SK-N-SH (cell line): ENCODE measurements at regions not wholly inside any gene's neighbourhood (a gene's known extent, or its start where the extent isn't known, plus 50 kb on each side); places are given as distances from the start of the nearest gene placed in this dataset.

Experiments used
- CTCF ChIA-PET: fragments of 300-600, 350-600 bp; formaldehyde crosslinking; extraction: SDS; loops from one replicate; lab custom pipeline; 2021; lab: Yijun Ruan, JAX
- POLR2A ChIA-PET: fragments of 350-600 bp; sonication (Branson Sonifier 250); formaldehyde crosslinking; extraction: SDS; loops from one replicate; lab custom pipeline; 2020; ENCODE audit warnings: antibody characterized with exemption, inconsistent platforms; lab: Yijun Ruan, JAX
- DNase-seq: peaks from one replicate; pipeline ENCODE4 v3.0.0; 2012
- H2AFZ ChIP-seq: fragments of 200-600 bp; sonication (generic); 2 replicates; pipeline ENCODE4 v1.8.1; 2016; ENCODE audit warnings: antibody characterized with exemption, mild to moderate bottlenecking, low read depth
- H3F3A ChIP-seq: fragments of 200-600 bp; sonication (generic); replicated peaks from 2 replicates; pipeline ENCODE3; 2016; ENCODE audit warnings: antibody characterized with exemption, mild to moderate bottlenecking; ENCODE audit not compliant: insufficient read depth
- H3K27ac ChIP-seq, 2 experiments: fragments of 200-500 bp in 1 of 2; fragments of 200-600 bp in 1 of 2; sonication (Bioruptor generic) in 1 of 2; sonication (generic), shearing (Covaris generic) in 1 of 2; 2 replicates each; pipeline versions ENCODE4 v1.5.1 to v1.6.1; 2014 to 2016; ENCODE audit warnings: low read depth in 2 of 2, inconsistent platforms in 1 of 2, low read length in 1 of 2, mild to moderate bottlenecking in 1 of 2, mixed read lengths in 1 of 2
- H3K27me3 ChIP-seq: fragments of 200-600 bp; sonication (generic), shearing (Covaris generic); 2 replicates; pipeline ENCODE4 v1.6.1; 2016; ENCODE audit warnings: mixed run types; ENCODE audit not compliant: insufficient read depth
- H3K36me3 ChIP-seq, 2 experiments: fragments of 200-500 bp in 1 of 2; fragments of 200-600 bp in 1 of 2; sonication (Bioruptor generic) in 1 of 2; sonication (generic) in 1 of 2; replicated peaks in 1 of 2; 2 replicates each; pipeline versions ENCODE3 to v1.5.1; 2014 to 2016; ENCODE audit warnings: low read length in 1 of 2, mild to moderate bottlenecking in 1 of 2; ENCODE audit not compliant: insufficient read depth in 2 of 2, control insufficient read depth in 1 of 2
- H3K4me1 ChIP-seq, 2 experiments: fragments of 200-500 bp in 1 of 2; fragments of 200-600 bp in 1 of 2; sonication (Bioruptor generic) in 1 of 2; sonication (generic), shearing (Covaris generic) in 1 of 2; 2 replicates each; pipeline versions ENCODE4 v1.5.1 to v1.6.1; 2014 to 2016; ENCODE audit warnings: low read depth in 1 of 2, low read length in 1 of 2, mixed run types in 1 of 2; ENCODE audit not compliant: insufficient read depth in 2 of 2, control insufficient read depth in 1 of 2
- H3K4me2 ChIP-seq: fragments of 200-600 bp; sonication (generic), shearing (Covaris generic); 2 replicates; pipeline ENCODE4 v1.6.1; 2017; ENCODE audit warnings: mixed run types
- H3K4me3 ChIP-seq, 2 experiments: fragments of 200-500 bp in 1 of 2; fragments of 200-600 bp in 1 of 2; sonication (Bioruptor generic) in 1 of 2; sonication (generic), shearing (Covaris generic) in 1 of 2; 2 replicates each; pipeline versions ENCODE4 v1.5.1 to v1.8.1; 2014 to 2016; ENCODE audit warnings: low read depth in 2 of 2, inconsistent platforms in 1 of 2, low read length in 1 of 2, mild to moderate bottlenecking in 1 of 2, mixed read lengths in 1 of 2, moderate library complexity in 1 of 2
- H3K79me2 ChIP-seq: fragments of 200-600 bp; sonication (generic); 2 replicates; pipeline ENCODE4 v1.8.1; 2017; ENCODE audit warnings: mild to moderate bottlenecking; ENCODE audit not compliant: insufficient read depth
- H3K9ac ChIP-seq: fragments of 200-600 bp; sonication (generic); 2 replicates; pipeline ENCODE4 v1.6.1; 2017; ENCODE audit warnings: mixed run types
- H3K9me2 ChIP-seq: fragments of 200-600 bp; sonication (generic); 2 replicates; pipeline ENCODE4 v1.6.1; 2017; ENCODE audit warnings: mixed run types
- H3K9me3 ChIP-seq: fragments of 200-600 bp; sonication (generic); 2 replicates; pipeline ENCODE4 v1.6.1; 2017; ENCODE audit warnings: mixed run types, mild to moderate bottlenecking, moderate library complexity
- H4K20me1 ChIP-seq: fragments of 200-600 bp; sonication (generic); 2 replicates; pipeline ENCODE4 v1.6.1; 2017; ENCODE audit warnings: mild to moderate bottlenecking, mixed run types; ENCODE audit not compliant: insufficient read depth
- CHD2 ChIP-seq: fragments of 150-350 bp; IDR thresholded peaks from 2 replicates; pipeline ENCODE4 v1.6.1; 2018; ENCODE audit warnings: low read length; ENCODE audit not compliant: partially characterized antibody
- ELF1 ChIP-seq: IDR thresholded peaks from 2 replicates; pipeline ENCODE4 v1.4.0; 2012
- EZH2phosphoT487 ChIP-seq: fragments of 200-600 bp; sonication (generic); IDR thresholded peaks from 2 replicates; pipeline ENCODE4 v1.6.1; 2017; ENCODE audit warnings: low read depth, mixed run types, mild to moderate bottlenecking, antibody characterized with exemption, moderate library complexity, borderline replicate concordance
- FOSL2 ChIP-seq: IDR thresholded peaks from 2 replicates; pipeline ENCODE4 v1.4.0; 2012; ENCODE audit warnings: low read depth, mild to moderate bottlenecking, moderate library complexity, borderline replicate concordance
- FOXM1 ChIP-seq: IDR thresholded peaks from 2 replicates; pipeline ENCODE4 v1.4.0; 2012; ENCODE audit warnings: low read depth, mild to moderate bottlenecking
- GATA2 ChIP-seq: sonication (generic); formaldehyde crosslinking; IDR thresholded peaks from 2 replicates; pipeline ENCODE4 v1.5.0; 2020; ENCODE audit warnings: mild to moderate bottlenecking, missing genetic modification reagents
- MEF2A ChIP-seq: IDR thresholded peaks from 2 replicates; pipeline ENCODE4 v1.4.0; 2012; ENCODE audit warnings: low read depth, borderline replicate concordance
- MXI1 ChIP-seq: IDR thresholded peaks from 2 replicates; pipeline ENCODE4 v1.6.1; 2012; ENCODE audit warnings: mild to moderate bottlenecking, low read depth, low read length, improper control_type of control experiment
- NFIC ChIP-seq: IDR thresholded peaks from 2 replicates; pipeline ENCODE4 v1.4.0; 2012; ENCODE audit warnings: borderline replicate concordance
- POLR2AphosphoS5 ChIP-seq: IDR thresholded peaks from 2 replicates; pipeline ENCODE4 v1.6.1; 2012; ENCODE audit warnings: low read depth, low read length
- RAD21 ChIP-seq: IDR thresholded peaks from 2 replicates; pipeline ENCODE4 v1.6.1; 2012; ENCODE audit warnings: mild to moderate bottlenecking, low read length
- RCOR1 ChIP-seq: fragments of 150-350 bp; IDR thresholded peaks from 2 replicates; pipeline ENCODE4 v1.6.1; 2017; ENCODE audit warnings: antibody characterized with exemption, low read length
- RXRA ChIP-seq: IDR thresholded peaks from 2 replicates; pipeline ENCODE4 v1.4.0; 2012; ENCODE audit warnings: low read depth, mild to moderate bottlenecking, borderline replicate concordance
- SIN3A ChIP-seq: IDR thresholded peaks from 2 replicates; pipeline ENCODE4 v1.6.1; 2012; ENCODE audit warnings: low read depth, mild to moderate bottlenecking, low read length, moderate library complexity, borderline replicate concordance
- SMC3 ChIP-seq: IDR thresholded peaks from 2 replicates; pipeline ENCODE4 v1.6.1; 2012; ENCODE audit warnings: low read depth, low read length, improper control_type of control experiment
- TAF1 ChIP-seq: IDR thresholded peaks from 2 replicates; pipeline ENCODE4 v1.6.1; 2012; ENCODE audit warnings: low read depth, mild to moderate bottlenecking, low read length, moderate library complexity, borderline replicate concordance
- TCF12 ChIP-seq: IDR thresholded peaks from 2 replicates; pipeline ENCODE4 v1.4.0; 2012
- TEAD4 ChIP-seq: IDR thresholded peaks from 2 replicates; pipeline ENCODE4 v1.4.0; 2012; ENCODE audit warnings: mild to moderate bottlenecking, borderline replicate concordance; ENCODE audit not compliant: insufficient read depth
- WGBS: methylation state at CpG from one replicate; pipeline ENCODE4 v1.1.6; 2017; ENCODE audit warnings: low lambda C conversion rate; 5-methylcytosine and 5-hydroxymethylcytosine counted together
- TF ChIP-seq, protein P1 (sequence below): IDR thresholded peaks from 2 replicates; pipeline ENCODE4; 2012
- TF ChIP-seq, protein P2 (sequence below): IDR thresholded peaks from 2 replicates; pipeline ENCODE4 v1.6.1; 2012; ENCODE audit warnings: mild to moderate bottlenecking, low read depth, low read length, moderate library complexity

DNA sequence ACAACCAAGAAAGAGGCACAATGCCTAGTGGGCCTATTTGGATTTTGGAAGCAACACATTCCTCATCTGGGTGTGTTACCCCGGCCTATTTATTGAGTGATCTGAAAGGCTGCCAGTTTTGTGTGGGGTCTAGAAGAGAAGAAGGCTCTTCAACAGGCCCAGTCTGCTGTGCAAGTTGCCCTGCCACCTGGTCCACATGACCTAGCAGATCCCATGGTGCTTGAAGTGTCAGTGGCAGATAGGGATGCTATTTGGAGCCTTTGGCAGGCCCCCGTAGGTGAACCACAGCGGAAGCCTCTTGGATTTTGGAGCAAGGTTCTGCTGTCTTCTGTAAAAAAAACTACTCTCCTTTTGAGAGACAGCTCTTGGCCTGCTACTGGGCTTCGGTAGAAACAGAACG lies 820.1 kb downstream of the TMTC2 start:
- Histone ChIP-seq H3K4me2 (no peak overlapping the region), H3K4me3 (no peak overlapping the region), H2AFZ (no peak overlapping the region), H3K9ac (no peak overlapping the region), H4K20me1 (no peaks in the 10 kb centered on the region), H3K4me1 (no peaks in the 10 kb centered on the region), H3K9me2 (no peaks in the 10 kb centered on the region), H3K27me3 (no peaks in the 10 kb centered on the region), H3K9me3 (no peaks in the 10 kb centered on the region), H3K79me2 (no peaks in the 10 kb centered on the region), H3K27ac (no peak overlapping the region), H3K36me3 (no peaks in the 10 kb centered on the region), H3F3A (no peaks in the 10 kb centered on the region)
- TF ChIP-seq SIN3A: no peak
- TF ChIP-seq, protein P1, sequence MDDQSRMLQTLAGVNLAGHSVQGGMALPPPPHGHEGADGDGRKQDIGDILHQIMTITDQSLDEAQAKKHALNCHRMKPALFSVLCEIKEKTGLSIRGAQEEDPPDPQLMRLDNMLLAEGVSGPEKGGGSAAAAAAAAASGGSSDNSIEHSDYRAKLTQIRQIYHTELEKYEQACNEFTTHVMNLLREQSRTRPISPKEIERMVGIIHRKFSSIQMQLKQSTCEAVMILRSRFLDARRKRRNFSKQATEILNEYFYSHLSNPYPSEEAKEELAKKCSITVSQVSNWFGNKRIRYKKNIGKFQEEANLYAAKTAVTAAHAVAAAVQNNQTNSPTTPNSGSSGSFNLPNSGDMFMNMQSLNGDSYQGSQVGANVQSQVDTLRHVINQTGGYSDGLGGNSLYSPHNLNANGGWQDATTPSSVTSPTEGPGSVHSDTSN: no peak
- TF ChIP-seq FOSL2: no peak
- no peak for TF ChIP-seq RAD21
- no peak for TF ChIP-seq ELF1
- TF ChIP-seq TAF1: no peak
- TF ChIP-seq TEAD4: no peak
- TF ChIP-seq, protein P2, sequence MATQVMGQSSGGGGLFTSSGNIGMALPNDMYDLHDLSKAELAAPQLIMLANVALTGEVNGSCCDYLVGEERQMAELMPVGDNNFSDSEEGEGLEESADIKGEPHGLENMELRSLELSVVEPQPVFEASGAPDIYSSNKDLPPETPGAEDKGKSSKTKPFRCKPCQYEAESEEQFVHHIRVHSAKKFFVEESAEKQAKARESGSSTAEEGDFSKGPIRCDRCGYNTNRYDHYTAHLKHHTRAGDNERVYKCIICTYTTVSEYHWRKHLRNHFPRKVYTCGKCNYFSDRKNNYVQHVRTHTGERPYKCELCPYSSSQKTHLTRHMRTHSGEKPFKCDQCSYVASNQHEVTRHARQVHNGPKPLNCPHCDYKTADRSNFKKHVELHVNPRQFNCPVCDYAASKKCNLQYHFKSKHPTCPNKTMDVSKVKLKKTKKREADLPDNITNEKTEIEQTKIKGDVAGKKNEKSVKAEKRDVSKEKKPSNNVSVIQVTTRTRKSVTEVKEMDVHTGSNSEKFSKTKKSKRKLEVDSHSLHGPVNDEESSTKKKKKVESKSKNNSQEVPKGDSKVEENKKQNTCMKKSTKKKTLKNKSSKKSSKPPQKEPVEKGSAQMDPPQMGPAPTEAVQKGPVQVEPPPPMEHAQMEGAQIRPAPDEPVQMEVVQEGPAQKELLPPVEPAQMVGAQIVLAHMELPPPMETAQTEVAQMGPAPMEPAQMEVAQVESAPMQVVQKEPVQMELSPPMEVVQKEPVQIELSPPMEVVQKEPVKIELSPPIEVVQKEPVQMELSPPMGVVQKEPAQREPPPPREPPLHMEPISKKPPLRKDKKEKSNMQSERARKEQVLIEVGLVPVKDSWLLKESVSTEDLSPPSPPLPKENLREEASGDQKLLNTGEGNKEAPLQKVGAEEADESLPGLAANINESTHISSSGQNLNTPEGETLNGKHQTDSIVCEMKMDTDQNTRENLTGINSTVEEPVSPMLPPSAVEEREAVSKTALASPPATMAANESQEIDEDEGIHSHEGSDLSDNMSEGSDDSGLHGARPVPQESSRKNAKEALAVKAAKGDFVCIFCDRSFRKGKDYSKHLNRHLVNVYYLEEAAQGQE: no peak
- TF ChIP-seq CHD2: no peak
- TF ChIP-seq MXI1: no peak
- no peak for TF ChIP-seq GATA2
- TF ChIP-seq EZH2phosphoT487: no peak
- no peak for TF ChIP-seq NFIC
- TF ChIP-seq RCOR1: no peak
- no peak for TF ChIP-seq SMC3
- no peak for DNase-seq
- POLR2A ChIA-PET: no interaction called here
- CTCF ChIA-PET: interaction anchor here (0.7 kb wide), 1 partner anchor 371 kb away, joined by 3 read pairs; no protein-coding TSS in a partner anchor
- 70% methylated on average over 5 of the region's 5 CpGs for WGBS

DNA sequence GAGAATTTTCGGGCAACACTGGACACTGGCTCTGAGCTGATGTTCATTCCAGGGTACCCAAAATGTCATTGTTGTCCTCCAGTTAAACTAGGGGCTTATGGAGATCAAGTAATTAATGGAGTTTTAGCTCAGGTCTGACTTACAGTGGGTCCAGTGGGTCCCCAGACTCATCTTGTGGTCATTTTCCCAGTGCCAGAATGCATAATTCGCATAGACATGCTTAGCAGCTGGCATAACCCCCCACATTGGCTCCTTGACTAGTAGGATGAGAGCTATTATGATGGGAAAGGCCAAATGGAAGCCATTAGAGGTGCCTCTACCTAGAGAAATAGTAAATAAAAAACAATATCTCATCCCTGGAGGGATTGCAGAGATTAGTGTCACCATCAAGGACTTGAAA lies 818.9 kb downstream of the TMTC2 start:
- H3K27ac ChIP-seq: no peak overlapping the region
- H4K20me1 ChIP-seq: no peaks in the 10 kb centered on the region
- no peak overlapping the region for H3K9ac ChIP-seq
- DNase-seq: no peak
- ChIA-PET CTCF (interaction anchor here (0.6 kb wide), 1 partner anchor 149 kb away, joined by 3 read pairs; no protein-coding TSS in a partner anchor), POLR2A (no interaction called here)
- 22% methylated on average over 2 of the region's 2 CpGs for WGBS
- H3K4me2 ChIP-seq: no peak overlapping the region
- no peak overlapping the region for H3K4me3 ChIP-seq
- no peaks in the 10 kb centered on the region for H3F3A ChIP-seq
- TF ChIP-seq CHD2: no peak
- TF ChIP-seq MEF2A: no peak
- TF ChIP-seq FOXM1: no peak
- TF ChIP-seq, protein P2: no peak
- no peak for TF ChIP-seq GATA2
- TF ChIP-seq POLR2AphosphoS5: no peak
- no peak for TF ChIP-seq RAD21
- TF ChIP-seq RXRA: no peak
- TF ChIP-seq EZH2phosphoT487: no peak
- no peak for TF ChIP-seq TCF12
- no peak for TF ChIP-seq RCOR1
- H3K36me3 ChIP-seq: no peaks in the 10 kb centered on the region
- no peaks in the 10 kb centered on the region for H3K9me3 ChIP-seq
- H3K9me2 ChIP-seq: no peaks in the 10 kb centered on the region
- no peaks in the 10 kb centered on the region for H3K4me1 ChIP-seq
- H3K27me3 ChIP-seq: no peaks in the 10 kb centered on the region
- no peaks in the 10 kb centered on the region for H3K79me2 ChIP-seq
- H2AFZ ChIP-seq: no peak overlapping the region
